Aorta (tissue), 5 donors: ENCODE measurements at regions not wholly inside any gene's neighbourhood (a gene's known extent, or its start where the extent isn't known, plus 50 kb on each side); places are given as distances from the start of the nearest gene placed in this dataset.

ENCODE experiments used
- ATAC-seq: fragments of 200-7000 bp; cut with Tn5 transposase; one replicate; pipeline ENCODE4 v1.9.1; 2022; ENCODE audit warnings: moderate library complexity; ENCODE audit not compliant: low FRiP score
- DNase-seq, 2 donors: peaks; one replicate each; pipeline ENCODE4 v3.0.0-alpha.2; 2020
- H3K27ac ChIP-seq, 2 donors: one replicate each; pipeline ENCODE4 v1.5.1; 2013; ENCODE audit warnings: low read length in 2 of 2, mild to moderate bottlenecking in 2 of 2, moderate library complexity in 2 of 2, control low read depth in 1 of 2, inconsistent platforms in 1 of 2, low read depth in 1 of 2
- H3K27me3 ChIP-seq, 2 donors: one replicate each; pipeline ENCODE4 v1.6.1; 2013; ENCODE audit warnings: control low read depth in 1 of 2, low read length in 1 of 2, mild to moderate bottlenecking in 1 of 2, moderate library complexity in 1 of 2; ENCODE audit not compliant: insufficient read depth in 2 of 2, control insufficient read depth in 1 of 2
- H3K36me3 ChIP-seq, 2 donors: one replicate each; pipeline ENCODE4 v1.6.1; 2013; ENCODE audit warnings: control low read depth in 1 of 2, low read length in 1 of 2, mild to moderate bottlenecking in 1 of 2; ENCODE audit not compliant: insufficient read depth in 2 of 2, control insufficient read depth in 1 of 2
- H3K4me1 ChIP-seq, 2 donors: one replicate each; pipeline ENCODE4 v1.6.1; 2013; ENCODE audit warnings: low read length in 2 of 2, control low read depth in 1 of 2, mild to moderate bottlenecking in 1 of 2, moderate library complexity in 1 of 2; ENCODE audit not compliant: insufficient read depth in 2 of 2, control insufficient read depth in 1 of 2
- H3K4me3 ChIP-seq, 2 donors: one replicate each; pipeline ENCODE4 v1.5.1; 2013; ENCODE audit warnings: low read length in 2 of 2, control low read depth in 1 of 2, mild to moderate bottlenecking in 1 of 2
- H3K9me3 ChIP-seq: one replicate; pipeline ENCODE4 v1.6.1; 2013; ENCODE audit warnings: mild to moderate bottlenecking, low read length; ENCODE audit not compliant: control insufficient read depth
- WGBS, 2 donors: extraction: QIAGEN DNeasy Blood & Tissue Kit; methylation state at CpG; one replicate each; pipeline ENCODE4 v1.1.7; 2013; 5-methylcytosine and 5-hydroxymethylcytosine counted together
- intact Hi-C, 2 donors: fragments of 100-400 bp; cut with DNase I; formaldehyde crosslinking; loops; one replicate each; pipeline versions ENCODE4 v1.14.2 to v1.15.0; 2022
- donor health status: healthy with polysubstance abuse.
- donor health status: Bipolar disorder and iron deficiency.
- donor health status: DM: no; HTN: no; CAD: no.
- donor health status: DM: no; HTN: no; CAD: no.
- donor health status: DM: yes; HTN: yes; CAD: no.

DNA sequence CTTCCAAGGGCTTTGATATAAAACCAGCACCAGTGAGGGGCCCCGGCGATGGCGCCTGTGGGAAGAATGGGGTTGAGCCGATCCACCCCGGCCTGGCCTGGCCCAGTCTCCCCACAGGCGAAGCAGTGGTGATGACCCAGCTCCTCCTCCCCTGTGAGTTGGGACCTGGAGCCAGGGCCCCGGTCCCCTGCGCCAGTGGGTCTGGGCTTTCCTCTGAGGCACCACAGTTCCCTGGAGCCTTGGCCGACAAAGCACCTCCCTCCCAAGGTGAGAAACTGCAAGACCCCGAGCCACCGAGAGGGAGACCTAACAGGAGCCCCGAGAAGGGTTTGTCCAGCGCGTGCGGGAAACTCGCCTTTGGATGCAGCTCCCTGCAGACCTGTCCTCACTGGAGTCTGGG, 942.9 kb downstream of the BRD1 start:
- no peak overlapping the region for H3K4me3 ChIP-seq
- intact Hi-C loops: no loop called here
- no peaks in the 10 kb centered on the region for H3K27me3 ChIP-seq
- H3K36me3 ChIP-seq: no peaks in the 10 kb centered on the region
- ATAC-seq (no peak), DNase-seq (peak in 1 of 2 donors; percentile 67)
- H3K27ac ChIP-seq: no peak overlapping the region
- WGBS, 2 donors: 90 to 92% methylated on average over 15 to 16 of the region's 16 CpGs
- no peaks in the 10 kb centered on the region for H3K9me3 ChIP-seq
- H3K4me1 ChIP-seq: no peaks in the 10 kb centered on the region

DNA sequence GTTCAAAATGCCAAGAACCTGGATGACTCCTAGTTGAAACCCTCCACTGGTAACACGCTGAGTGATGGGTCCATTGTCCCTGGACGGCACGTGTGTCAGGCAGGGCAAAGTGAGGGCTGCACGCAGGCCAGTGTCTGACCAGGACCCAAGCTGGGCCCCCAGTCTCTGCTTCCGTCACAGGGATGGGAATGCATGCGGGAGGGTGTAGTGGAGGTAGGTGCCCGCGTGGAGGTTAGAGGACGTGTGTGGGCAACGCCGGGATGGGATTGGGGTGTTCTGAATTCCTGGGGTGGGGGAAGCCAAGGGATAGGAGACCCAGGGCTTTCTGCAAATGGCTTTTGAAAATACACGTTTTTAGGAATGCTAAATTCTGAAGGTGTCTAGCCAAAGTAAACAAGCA, 943.3 kb downstream of the BRD1 start:
- H3K4me3 ChIP-seq: no peak overlapping the region
- no peaks in the 10 kb centered on the region for H3K4me1 ChIP-seq
- intact Hi-C loops: no loop called here
- 69 to 70% methylated on average over 12 of the region's 12 CpGs for WGBS, 2 donors
- no peaks in the 10 kb centered on the region for H3K36me3 ChIP-seq
- H3K27ac ChIP-seq: no peak overlapping the region
- H3K9me3 ChIP-seq: no peaks in the 10 kb centered on the region
- H3K27me3 ChIP-seq: no peaks in the 10 kb centered on the region
- ATAC-seq (no peak), DNase-seq (peak in 1 of 2 donors; percentile 19)

DNA sequence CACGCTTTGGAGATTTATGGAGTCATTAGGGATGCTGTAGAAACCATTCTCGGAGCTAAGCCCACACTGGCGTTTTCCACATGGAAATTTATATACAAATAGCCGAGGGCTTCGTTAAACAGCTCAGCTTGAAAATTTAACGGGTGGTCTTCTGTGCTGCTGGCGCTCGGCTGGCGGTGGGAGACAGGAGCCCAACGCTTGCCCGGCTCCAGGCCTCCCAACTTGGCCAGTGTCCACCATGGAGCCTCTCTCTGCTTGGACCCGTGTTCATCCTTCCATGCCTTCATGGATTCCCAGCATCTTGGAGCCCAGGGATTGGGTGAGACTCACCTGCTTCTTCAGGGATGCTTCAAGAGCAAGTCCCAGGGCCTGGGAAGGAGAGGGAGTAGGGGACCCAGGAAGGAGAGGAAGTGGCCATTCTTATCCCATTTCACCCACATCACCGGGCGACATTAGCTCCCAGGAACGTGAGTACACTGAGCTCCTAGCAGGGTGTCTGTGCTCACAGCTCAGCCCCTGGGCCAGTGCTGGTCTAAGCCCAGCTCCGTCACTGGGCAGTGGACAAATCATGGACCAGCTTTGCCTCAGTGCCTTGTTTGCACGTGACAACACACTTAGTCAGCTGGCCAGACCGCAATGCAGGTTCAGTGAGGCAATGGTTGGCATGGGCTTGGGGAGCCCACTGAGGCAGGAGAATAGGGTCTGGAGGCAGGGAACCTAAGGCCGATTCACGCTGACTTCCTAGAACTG, 944.3 kb downstream of the BRD1 start:
- H3K27me3 ChIP-seq: no peaks in the 10 kb centered on the region
- no peaks in the 10 kb centered on the region for H3K36me3 ChIP-seq
- no peak for DNase-seq
- no peaks in the 10 kb centered on the region for H3K9me3 ChIP-seq
- 87 to 88% methylated on average over 20 of the region's 20 CpGs for WGBS, 2 donors
- H3K27ac ChIP-seq: no peak overlapping the region
- no peak overlapping the region for H3K4me3 ChIP-seq
- H3K4me1 ChIP-seq: no peaks in the 10 kb centered on the region
- intact Hi-C loops: no loop called here
- ATAC-seq: no peak

DNA sequence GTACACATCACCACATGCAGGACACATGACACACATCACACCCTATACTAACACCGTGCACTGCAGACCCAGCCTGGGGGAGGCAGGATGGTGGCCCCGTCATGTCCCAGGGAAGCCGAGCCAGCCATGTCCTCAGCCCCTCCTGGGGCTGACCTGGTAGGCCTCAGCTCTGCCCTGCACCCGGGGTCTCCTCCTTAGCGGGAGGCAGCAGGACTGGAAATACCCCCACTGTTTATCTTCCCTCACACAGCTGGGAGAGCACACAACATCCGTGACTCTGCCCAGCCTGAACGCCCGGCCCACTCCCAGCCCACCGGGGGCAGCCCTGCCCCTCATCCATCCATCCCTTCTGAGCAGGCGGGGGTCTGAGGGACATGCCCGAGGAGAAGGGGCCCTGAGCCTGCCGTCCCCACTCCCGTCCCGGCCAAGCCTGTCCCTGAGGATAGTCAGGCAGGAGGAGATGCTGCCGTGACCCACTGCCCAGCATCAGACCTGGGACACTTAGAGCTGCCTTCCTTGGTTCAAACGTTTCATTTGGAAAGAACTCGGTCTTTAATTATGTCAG, 945.0 kb downstream of the BRD1 start:
- intact Hi-C loops: no loop called here
- 74 to 77% methylated on average over 17 of the region's 17 CpGs for WGBS, 2 donors
- Histone ChIP-seq H3K36me3 (no peaks in the 10 kb centered on the region), H3K4me1 (no peaks in the 10 kb centered on the region), H3K4me3 (no peak overlapping the region), H3K9me3 (no peaks in the 10 kb centered on the region), H3K27me3 (no peaks in the 10 kb centered on the region), H3K27ac (no peak overlapping the region)
- no peak for ATAC-seq
- DNase-seq: no peak

DNA sequence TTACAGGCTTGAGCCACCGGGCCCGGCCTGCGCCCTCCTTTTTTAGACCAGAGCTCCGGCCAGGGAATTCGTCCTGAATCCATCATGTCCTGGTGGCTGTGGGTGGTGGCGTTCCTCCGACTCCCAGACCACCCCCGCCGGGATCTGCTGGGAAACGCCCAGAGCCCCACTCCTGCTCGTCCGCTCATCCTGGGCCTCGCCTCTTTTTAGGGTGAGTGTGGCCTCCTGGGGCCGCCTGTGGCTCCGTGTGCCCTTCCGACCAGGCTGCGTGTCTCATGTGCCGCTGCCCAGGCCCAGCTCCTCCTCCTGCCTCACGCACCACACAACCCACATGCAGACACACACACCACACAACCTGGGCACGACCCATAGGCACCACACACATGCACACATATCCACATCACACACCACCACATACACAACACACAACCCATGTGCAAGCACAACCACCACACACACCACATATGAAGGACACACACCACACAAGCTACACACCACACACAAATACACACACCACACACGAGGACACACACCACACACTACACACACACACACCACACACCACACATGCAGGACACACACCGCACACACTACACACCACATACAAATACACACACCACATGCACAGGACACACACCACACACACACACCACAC, 946.2 kb downstream of the BRD1 start:
- ATAC-seq: no peak

DNA sequence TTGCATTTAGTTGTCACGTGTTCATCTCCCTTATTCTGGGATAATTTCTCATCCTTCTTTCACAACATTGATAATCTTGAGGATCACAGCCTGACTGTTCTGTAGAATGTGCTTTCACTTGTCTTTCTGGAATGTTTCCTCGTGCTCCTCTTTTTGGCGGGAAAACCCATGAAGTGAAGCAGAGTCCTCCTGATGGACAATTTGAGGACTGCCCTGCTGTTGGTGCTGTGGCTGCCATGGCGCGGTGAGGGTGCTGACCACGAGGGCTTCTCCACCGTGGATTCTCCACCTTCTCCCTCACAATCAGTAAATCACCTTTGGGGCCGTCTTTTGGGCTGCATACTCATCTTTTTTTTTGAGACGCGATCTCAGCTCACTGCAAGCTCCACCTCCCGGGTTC, 946.9 kb downstream of the BRD1 start:
- ATAC-seq: no peak
- H3K4me3 ChIP-seq: no peak overlapping the region
- H3K4me1 ChIP-seq: no peaks in the 10 kb centered on the region
- no peaks in the 10 kb centered on the region for H3K36me3 ChIP-seq
- H3K27me3 ChIP-seq: no peaks in the 10 kb centered on the region
- no peaks in the 10 kb centered on the region for H3K9me3 ChIP-seq
- intact Hi-C loops: no loop called here
- no peak overlapping the region for H3K27ac ChIP-seq
- DNase-seq: no peak
- WGBS, 2 donors: 92% methylated on average over 11 of the region's 11 CpGs

More for the DNA sequence above, 946.2 kb downstream of the BRD1 start:
- no peaks in the 10 kb centered on the region for H3K4me1 ChIP-seq
- intact Hi-C loops: no loop called here
- no peaks in the 10 kb centered on the region for H3K27me3 ChIP-seq
- H3K36me3 ChIP-seq: no peaks in the 10 kb centered on the region
- WGBS, 2 donors: 96 to 97% methylated on average over 22 of the region's 22 CpGs
- H3K9me3 ChIP-seq: no peaks in the 10 kb centered on the region
- DNase-seq: no peak
- H3K4me3 ChIP-seq: no peak overlapping the region
- no peak overlapping the region for H3K27ac ChIP-seq

DNA sequence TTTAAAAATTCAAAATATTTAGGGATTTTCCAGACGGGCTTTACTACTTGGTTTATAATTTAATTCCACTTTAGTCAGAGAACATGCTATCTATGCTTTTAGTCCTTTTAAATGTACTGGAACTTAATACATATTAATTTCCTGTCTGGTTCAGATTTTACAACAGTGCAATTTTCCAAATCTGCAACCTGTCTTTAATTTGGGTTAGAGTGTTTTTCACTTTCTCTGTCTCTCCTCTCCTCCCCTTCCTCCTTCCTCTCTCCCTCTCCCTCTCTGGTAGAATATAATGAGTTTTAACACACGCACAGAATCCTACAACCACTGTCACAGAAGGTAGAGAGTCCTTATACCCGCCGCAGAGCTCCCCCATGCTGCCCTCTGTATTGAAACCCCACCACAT, 950.7 kb downstream of the BRD1 start:
- ATAC-seq (no peak), DNase-seq (no peak)
- no peaks in the 10 kb centered on the region for H3K4me1 ChIP-seq
- no peaks in the 10 kb centered on the region for H3K36me3 ChIP-seq
- H3K4me3 ChIP-seq: no peak overlapping the region
- no peaks in the 10 kb centered on the region for H3K27me3 ChIP-seq
- 75 to 78% methylated on average over 4 of the region's 4 CpGs for WGBS, 2 donors
- H3K9me3 ChIP-seq: no peaks in the 10 kb centered on the region
- intact Hi-C loops: no loop called here
- no peak overlapping the region for H3K27ac ChIP-seq

DNA sequence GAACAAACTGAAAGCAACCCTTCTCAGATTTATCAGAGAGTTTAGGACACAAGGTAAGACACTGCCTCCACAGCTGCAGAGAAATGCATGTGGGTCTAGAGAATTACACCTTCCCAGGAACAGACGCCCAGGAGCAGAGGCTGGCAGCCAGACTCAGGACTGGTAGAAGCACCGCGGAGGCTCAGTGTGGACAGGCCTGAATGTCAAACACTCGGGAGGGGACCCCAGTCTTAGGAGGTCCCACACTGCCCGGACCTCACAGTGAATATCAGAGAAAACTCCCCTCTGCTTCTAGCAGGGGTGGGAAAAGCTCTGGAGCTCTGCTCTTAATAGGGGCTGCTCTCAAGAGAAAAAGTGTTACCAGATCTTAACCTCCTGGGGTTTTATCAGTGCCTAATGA, 952.7 kb downstream of the BRD1 start:
- Histone ChIP-seq H3K27ac (no peak overlapping the region), H3K27me3 (no peaks in the 10 kb centered on the region), H3K4me1 (no peaks in the 10 kb centered on the region), H3K9me3 (no peaks in the 10 kb centered on the region), H3K4me3 (no peak overlapping the region), H3K36me3 (no peaks in the 10 kb centered on the region)
- ATAC-seq (no peak), DNase-seq (peak in 1 of 2 donors; percentile 61)
- intact Hi-C loops: no loop called here
- WGBS, 2 donors: 70 to 71% methylated on average over 5 of the region's 5 CpGs

DNA sequence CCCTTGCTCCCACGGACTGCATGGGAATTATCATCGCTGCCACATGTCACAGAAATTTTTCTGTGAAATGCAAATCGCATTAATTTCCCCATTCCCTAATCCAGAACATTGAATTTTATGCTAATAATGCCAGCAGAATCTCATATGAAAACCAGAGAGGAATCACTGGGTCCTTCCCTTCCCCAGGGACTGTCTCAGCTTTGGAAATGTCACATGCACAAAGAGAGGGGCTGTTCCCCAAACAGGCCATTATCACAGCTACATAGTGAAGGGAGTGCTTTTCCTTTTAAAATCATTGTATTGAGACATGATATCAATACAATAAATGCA, 954.5 kb downstream of the BRD1 start:
- no peaks in the 10 kb centered on the region for H3K4me1 ChIP-seq
- H3K9me3 ChIP-seq: no peaks in the 10 kb centered on the region
- H3K4me3 ChIP-seq: no peak overlapping the region
- intact Hi-C loops: no loop called here
- WGBS, 2 donors: 87 to 91% methylated on average over 3 of the region's 3 CpGs
- H3K27ac ChIP-seq: no peak overlapping the region
- no peaks in the 10 kb centered on the region for H3K27me3 ChIP-seq
- DNase-seq: no peak
- ATAC-seq: no peak
- H3K36me3 ChIP-seq: no peaks in the 10 kb centered on the region
